ENCODE measurements at regions not wholly inside any gene's neighbourhood (a gene's known extent, or its start where the extent isn't known, plus 50 kb on each side); places are given as distances from the start of the nearest gene placed in this dataset.

DNA sequence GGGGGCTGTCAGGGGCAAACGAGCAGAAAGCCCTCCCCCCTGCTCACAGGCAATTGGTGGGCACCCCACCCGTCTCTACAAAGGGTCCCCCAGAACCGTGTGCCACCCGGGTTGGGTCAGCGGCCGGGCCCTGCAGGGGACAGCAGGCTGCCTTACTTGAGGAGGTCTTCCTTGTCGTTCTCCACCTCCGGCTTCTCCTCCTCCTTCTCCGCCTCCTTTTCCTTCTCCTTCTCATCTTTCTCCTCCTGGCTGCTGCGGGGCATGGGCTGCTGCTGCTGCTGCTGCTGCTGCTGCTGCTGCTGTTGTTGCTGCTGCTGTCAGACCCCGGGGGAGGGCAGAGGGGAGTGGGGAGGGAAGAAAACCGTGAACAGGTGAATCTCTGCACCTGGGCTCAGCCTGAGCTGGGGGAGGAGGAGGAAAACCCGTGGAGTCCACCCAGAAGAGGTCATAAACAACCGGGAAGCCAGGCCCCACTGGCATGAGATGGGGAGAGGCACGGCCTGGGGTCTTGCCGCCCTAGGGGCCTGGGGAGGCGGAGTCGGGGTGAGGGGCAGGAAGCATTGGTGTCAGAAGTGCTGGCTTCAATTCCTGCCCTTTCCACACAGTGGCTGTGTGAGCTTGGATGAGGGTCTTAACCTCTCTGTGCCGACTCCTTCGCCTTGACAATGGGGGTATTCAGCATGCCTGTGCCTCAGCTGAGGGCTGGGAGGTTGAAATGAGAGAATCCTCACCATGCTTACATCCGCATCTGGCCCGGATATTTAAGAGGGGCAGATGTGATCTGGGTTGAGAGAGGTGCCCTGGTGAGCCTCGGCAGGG is 107.6 kb downstream of the RFLNA start:
- Histone ChIP-seq H3K27me3 (no peaks in the 10 kb centered on the region), H3K36me3 (peaks cover 55 to 100% (median 83%) of the 10 kb centered on the region in 11 experiments), H3K4me2 (0 out of 22 replicates have a peak overlapping the region, but pooled peaks of 2 of the 11 experiments have one; percentile 53 to 60), H4K20me1 (peaks cover 76 to 100% (median 98%) of the 10 kb centered on the region in 11 experiments), H3K4me3 (no peak overlapping the region), H3K9ac (peak overlapping the region in 4 of 11 experiments; percentile 18 to 31 (median 21); a peak in 3 of 22 replicates), H3K27ac (0 out of 22 replicates have a peak overlapping the region, but pooled peaks of 1 of the 11 experiments have one; percentile 10), H3K4me1 (peaks cover 0 to 44% (median 30%) of the 10 kb centered on the region in 10 experiments; a peak in 17 of 20 replicates), H3K9me3 (replicated peaks in 1 of 11) (no peaks in the 10 kb centered on the region)
- no peak for TF ChIP-seq Cebpa-rat (IDR thresholded peaks at IDR 0.05)

DNA sequence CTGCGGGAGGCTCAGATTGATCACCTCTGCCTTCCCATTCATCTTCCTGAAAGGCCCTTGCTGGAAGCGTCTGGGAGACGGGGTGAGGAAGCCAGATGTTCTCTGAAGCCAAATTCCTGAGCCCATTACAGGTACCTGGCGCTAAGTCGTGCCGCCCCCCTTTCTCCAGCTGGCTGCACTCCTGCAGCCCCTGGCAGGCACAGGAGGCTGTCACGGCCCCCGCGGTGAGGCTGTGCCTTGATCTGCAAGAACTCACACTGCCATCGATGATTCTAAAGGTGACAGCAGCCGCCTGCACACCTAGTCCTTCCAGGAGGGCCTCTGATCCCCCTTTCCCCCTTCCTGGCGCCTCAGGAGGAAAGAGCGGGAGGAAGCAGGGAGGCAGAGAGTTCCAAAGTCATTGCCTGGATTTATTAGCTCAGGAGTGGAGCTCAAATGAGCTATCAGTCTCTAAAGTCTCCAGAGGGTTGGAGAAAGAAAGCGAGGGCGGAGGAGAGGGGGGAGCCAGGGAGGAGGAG is 106.9 kb downstream of the RFLNA start:
- no peak overlapping the region for H3K9ac ChIP-seq
- no peak overlapping the region for H3K4me2 ChIP-seq
- H3K4me1 ChIP-seq, result peaks cover 0 to 44% (median 30%) of the 10 kb centered on the region in 10 experiments; a peak in 17 of 20 replicates
- H3K9me3 ChIP-seq (replicated peaks in 1 of 11), result no peaks in the 10 kb centered on the region
- H3K27me3 ChIP-seq, result no peaks in the 10 kb centered on the region
- peaks cover 77 to 100% (median 98%) of the 10 kb centered on the region in 11 experiments for H4K20me1 ChIP-seq
- TF ChIP-seq Cebpa-rat (IDR thresholded peaks at IDR 0.05), result no peak
- no peak overlapping the region for H3K4me3 ChIP-seq
- peaks cover 62 to 100% (median 83%) of the 10 kb centered on the region in 11 experiments for H3K36me3 ChIP-seq
- H3K27ac ChIP-seq, result no peak overlapping the region

- H3K9ac ChIP-seq, result no peak overlapping the region
- no peaks in the 10 kb centered on the region for H3K9me3 ChIP-seq (replicated peaks in 1 of 11)
- no peak overlapping the region for H3K4me2 ChIP-seq
- H3K36me3 ChIP-seq, result peaks cover 60 to 100% (median 84%) of the 10 kb centered on the region in 11 experiments
- H3K27ac ChIP-seq, result no peak overlapping the region
- peaks cover under 1 to 37% (median 22%) of the 10 kb centered on the region in 10 experiments; a peak in 18 of 20 replicates for H3K4me1 ChIP-seq
- H3K27me3 ChIP-seq, result no peaks in the 10 kb centered on the region
- TF ChIP-seq Cebpa-rat (IDR thresholded peaks at IDR 0.05), result no peak
- H4K20me1 ChIP-seq, result peaks cover 68 to 100% (median 98%) of the 10 kb centered on the region in 11 experiments
- H3K4me3 ChIP-seq, result no peak overlapping the region
Measured at GRCh38 chr12:124400124-124400523, 105.2 kb downstream of the RFLNA start.

- no peak overlapping the region for H3K4me2 ChIP-seq
- no peak for TF ChIP-seq Cebpa-rat (IDR thresholded peaks at IDR 0.05)
- no peaks in the 10 kb centered on the region for H3K9me3 ChIP-seq (replicated peaks in 1 of 11)
- H3K9ac ChIP-seq, result no peak overlapping the region
- peaks cover 6 to 32% (median 20%) of the 10 kb centered on the region in 10 experiments for H3K4me1 ChIP-seq
- H3K27ac ChIP-seq, result no peak overlapping the region
- H3K4me3 ChIP-seq, result no peak overlapping the region
- peaks cover 68 to 100% (median 98%) of the 10 kb centered on the region in 11 experiments for H4K20me1 ChIP-seq
- no peaks in the 10 kb centered on the region for H3K27me3 ChIP-seq
- H3K36me3 ChIP-seq, result peaks cover 64 to 100% (median 88%) of the 10 kb centered on the region in 11 experiments
Measured at GRCh38 chr12:124399622-124400021, 104.7 kb downstream of the RFLNA start.

DNA sequence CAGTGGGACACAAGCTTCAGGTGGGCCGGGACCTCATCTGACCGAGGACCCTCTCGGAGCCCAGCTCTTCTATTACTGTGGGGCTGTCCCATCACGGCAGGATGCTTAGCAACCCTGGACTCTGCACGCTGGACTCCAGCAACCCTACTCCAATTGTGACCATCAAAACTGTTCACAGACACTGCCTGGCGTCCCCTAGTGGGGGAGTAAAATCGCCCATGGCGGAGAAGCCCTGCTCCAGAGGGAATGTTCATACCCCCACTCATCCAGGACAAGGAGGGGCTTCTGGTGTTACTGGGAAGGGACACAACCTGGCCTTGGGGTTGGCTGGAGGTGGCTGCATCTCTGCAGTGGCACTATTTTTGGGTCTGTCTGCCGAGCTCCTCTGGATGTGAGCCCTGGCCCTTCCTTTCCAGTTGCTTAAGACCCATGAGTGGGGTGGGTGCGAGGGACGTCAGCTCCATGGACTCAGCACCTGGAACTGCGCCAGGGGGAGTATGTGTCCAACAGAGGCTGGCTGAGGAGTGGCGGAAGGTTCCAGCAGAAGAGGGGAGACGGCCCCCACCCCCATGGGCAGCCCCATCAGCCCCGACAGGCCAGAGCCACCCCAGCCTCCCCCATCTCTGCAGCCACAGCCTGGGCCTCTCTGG is 103.8 kb downstream of the RFLNA start:
- Histone ChIP-seq H3K4me1 (peaks cover 8 to 31% (median 20%) of the 10 kb centered on the region in 10 experiments), H3K27ac (no peak overlapping the region), H3K4me3 (no peak overlapping the region), H3K9me3 (replicated peaks in 1 of 11) (no peaks in the 10 kb centered on the region), H3K36me3 (peaks cover 74 to 100% (median 97%) of the 10 kb centered on the region in 11 experiments), H3K27me3 (no peaks in the 10 kb centered on the region), H3K9ac (no peak overlapping the region), H4K20me1 (peaks cover 68 to 100% (median 98%) of the 10 kb centered on the region in 11 experiments), H3K4me2 (no peak overlapping the region)
- TF ChIP-seq Cebpa-rat (IDR thresholded peaks at IDR 0.05), result no peak

DNA sequence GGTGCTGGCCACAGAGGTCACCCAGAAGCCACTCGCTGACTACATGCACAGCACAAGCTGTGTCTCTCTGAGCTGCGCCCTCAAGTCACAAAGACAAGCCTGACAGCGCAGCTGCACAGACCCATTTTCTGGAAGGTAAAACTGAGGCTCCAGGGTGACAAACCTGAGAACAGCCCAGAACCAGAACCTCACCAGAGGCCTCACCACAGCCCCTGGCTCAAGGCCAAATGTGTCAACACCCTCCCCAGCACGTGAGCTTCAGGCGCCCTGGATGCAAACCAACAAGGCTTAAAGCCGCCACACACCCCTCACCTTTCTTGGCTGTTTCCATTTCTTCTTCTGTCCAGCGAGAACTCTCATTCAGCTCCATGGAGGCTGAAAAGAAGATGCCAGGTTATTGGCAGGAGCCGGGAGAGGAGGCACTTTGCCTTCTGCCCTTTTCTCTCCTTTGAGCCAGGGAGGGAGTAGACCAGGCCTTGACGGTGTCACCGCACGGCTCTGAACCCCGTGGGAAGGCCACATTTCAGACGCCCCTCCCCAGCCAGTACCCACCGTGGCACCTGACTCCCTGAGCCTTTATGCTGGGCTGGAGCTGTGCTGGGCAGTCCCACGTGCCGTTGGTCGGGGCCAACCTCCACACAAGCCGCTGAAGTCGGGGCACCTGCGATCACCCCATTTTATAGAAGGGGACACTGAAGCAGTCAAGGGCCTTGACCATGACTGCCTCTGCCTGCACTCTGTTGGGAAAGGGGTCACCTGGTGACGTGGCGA is 103.1 kb downstream of the RFLNA start:
- Histone ChIP-seq H3K4me3 (no peak overlapping the region), H4K20me1 (peaks cover 68 to 100% (median 98%) of the 10 kb centered on the region in 11 experiments), H3K27me3 (no peaks in the 10 kb centered on the region), H3K36me3 (peaks cover 78 to 100% (median 96%) of the 10 kb centered on the region in 11 experiments), H3K9me3 (replicated peaks in 1 of 11) (no peaks in the 10 kb centered on the region), H3K4me2 (no peak overlapping the region), H3K4me1 (peaks cover 11 to 31% (median 21%) of the 10 kb centered on the region in 10 experiments), H3K27ac (no peak overlapping the region), H3K9ac (no peak overlapping the region)
- TF ChIP-seq Cebpa-rat (IDR thresholded peaks at IDR 0.05), result no peak

DNA sequence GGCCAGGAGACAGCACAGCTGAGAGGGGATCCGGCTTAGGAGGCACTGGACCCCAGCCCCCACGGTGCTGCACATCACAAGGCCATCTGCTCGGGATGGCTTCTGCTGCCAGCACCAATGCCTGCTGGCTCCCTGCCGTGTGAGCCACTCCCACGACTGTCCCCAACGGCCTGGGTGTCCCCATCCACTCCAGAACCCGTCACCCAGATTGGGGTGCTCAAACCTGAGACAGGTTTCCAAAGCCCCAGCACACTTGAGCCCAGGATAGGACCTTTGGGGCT is 102.4 kb downstream of the RFLNA start:
- TF ChIP-seq Cebpa-rat (IDR thresholded peaks at IDR 0.05), result no peak
- Histone ChIP-seq H3K27me3 (no peaks in the 10 kb centered on the region), H3K36me3 (peaks cover 78 to 94% (median 90%) of the 10 kb centered on the region in 11 experiments), H3K27ac (no peak overlapping the region), H3K4me2 (no peak overlapping the region), H3K4me3 (no peak overlapping the region), H3K9me3 (replicated peaks in 1 of 11) (no peaks in the 10 kb centered on the region), H3K9ac (no peak overlapping the region), H3K4me1 (peaks cover 17 to 34% (median 26%) of the 10 kb centered on the region in 10 experiments), H4K20me1 (peaks cover 69 to 100% (median 98%) of the 10 kb centered on the region in 11 experiments)

DNA sequence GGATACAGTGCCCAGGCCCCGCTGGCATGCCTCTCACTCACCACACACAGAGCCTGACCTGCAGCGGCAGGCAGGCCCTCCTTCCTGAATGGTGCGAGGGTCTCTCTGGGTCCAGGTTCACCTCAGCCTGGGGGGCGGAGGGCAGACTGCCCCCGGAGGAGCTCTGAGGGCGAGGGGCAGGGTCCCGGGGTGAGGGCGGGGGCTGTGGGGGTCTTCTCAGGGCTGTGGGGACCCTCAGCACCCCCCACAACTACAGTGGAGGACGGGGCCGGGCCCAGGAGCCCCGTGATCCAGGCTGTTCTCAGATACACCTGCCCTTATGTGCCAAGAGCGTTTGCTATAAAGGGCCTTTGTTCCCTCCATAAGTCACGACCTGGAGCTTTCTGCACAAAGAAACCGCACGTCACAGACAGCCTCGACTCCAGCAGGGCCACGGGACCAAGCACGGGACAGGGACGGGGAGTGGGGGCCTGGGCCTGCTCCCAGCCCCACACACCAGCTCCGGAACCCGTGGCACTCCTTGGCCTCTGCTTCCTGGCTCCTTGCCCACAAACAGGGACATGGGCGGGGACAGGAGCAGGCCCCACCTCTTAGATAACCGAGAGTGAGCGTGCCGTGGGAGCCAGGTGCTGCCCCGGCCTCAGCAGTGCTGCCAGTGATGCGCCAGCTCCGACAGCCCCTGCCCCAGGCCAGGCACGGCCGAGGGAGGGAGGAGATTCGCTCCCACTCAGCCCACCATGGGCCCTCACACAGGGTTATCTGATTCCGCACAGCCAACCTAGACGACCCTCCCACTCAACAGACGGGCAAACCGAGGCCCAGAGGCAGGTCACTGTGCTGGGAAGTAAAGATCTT is 101.9 kb downstream of the RFLNA start:
- Histone ChIP-seq H3K9me3 (replicated peaks in 1 of 11) (no peaks in the 10 kb centered on the region), H3K4me1 (peaks cover 23 to 40% (median 32%) of the 10 kb centered on the region in 10 experiments), H4K20me1 (peaks cover 75 to 100% (median 98%) of the 10 kb centered on the region in 11 experiments), H3K27ac (no peak overlapping the region), H3K36me3 (peaks cover 74 to 89% (median 85%) of the 10 kb centered on the region in 11 experiments), H3K9ac (no peak overlapping the region), H3K4me3 (no peak overlapping the region), H3K4me2 (no peak overlapping the region), H3K27me3 (no peaks in the 10 kb centered on the region)
- no peak for TF ChIP-seq Cebpa-rat (IDR thresholded peaks at IDR 0.05)
